A673 (cell line): ENCODE measurements at regions not wholly inside any gene's neighbourhood (a gene's known extent, or its start where the extent isn't known, plus 50 kb on each side); places are given as distances from the start of the nearest gene placed in this dataset.

Source experiments
- BruUV-seq: library from RNA; stranded (reverse); fragments of 400-500 nt; replicated peaks from 2 replicates; lab custom pipeline; 2021; lab: Mats Ljungman, UMichigan
- CTCF ChIA-PET: fragments of 300-600 bp; sonication (Branson Sonifier 250); formaldehyde crosslinking; loops from one replicate; lab custom pipeline; 2022; ENCODE audit warnings: antibody characterized with exemption; lab: Charles Lee
- POLR2A ChIA-PET: fragments of 300-600 bp; sonication (Branson Sonifier 250); formaldehyde crosslinking; loops from one replicate; lab custom pipeline; 2022; ENCODE audit warnings: antibody characterized with exemption; ENCODE audit not compliant: low non-redundant PET; lab: Charles Lee
- DNase-seq: peaks from one replicate; pipeline ENCODE4 v3.0.0-alpha.2; 2015; ENCODE audit warnings: low spot score
- H3K27ac ChIP-seq: fragments of 200-600 bp; sonication (generic); 2 replicates; pipeline ENCODE4 v1.5.1; 2016; ENCODE audit warnings: mixed run types, low read depth, mild to moderate bottlenecking, mixed read lengths, antibody characterized with exemption, low read length; ENCODE audit not compliant: poor library complexity, severe bottlenecking
- H3K27me3 ChIP-seq: fragments of 200-600 bp; sonication (generic); replicated peaks from 2 replicates; pipeline ENCODE4 v1.6.1; 2017; ENCODE audit warnings: mixed run types, low read depth, mild to moderate bottlenecking, mixed read lengths, antibody characterized with exemption, low read length; ENCODE audit not compliant: insufficient read depth, poor library complexity
- H3K36me3 ChIP-seq: fragments of 200-600 bp; sonication (generic); 2 replicates; pipeline ENCODE4 v1.6.1; 2016; ENCODE audit warnings: mixed run types, mild to moderate bottlenecking, mixed read lengths, antibody characterized with exemption, low read length; ENCODE audit not compliant: insufficient read depth, poor library complexity, severe bottlenecking
- H3K4me1 ChIP-seq: fragments of 200-600 bp; sonication (generic); 2 replicates; pipeline ENCODE4 v1.6.1; 2017; ENCODE audit warnings: mixed run types, mild to moderate bottlenecking, mixed read lengths, antibody characterized with exemption, low read length; ENCODE audit not compliant: insufficient read depth, poor library complexity, severe bottlenecking
- H3K4me3 ChIP-seq: fragments of 200-600 bp; sonication (generic); 2 replicates; pipeline ENCODE4 v1.5.1; 2016; ENCODE audit warnings: low read depth, mixed run types, mild to moderate bottlenecking, mixed read lengths, low read length; ENCODE audit not compliant: poor library complexity, severe bottlenecking
- H3K9me3 ChIP-seq: fragments of 200-600 bp; sonication (generic); 2 replicates; pipeline ENCODE4 v1.6.1; 2016; ENCODE audit warnings: mixed run types, low read depth, mild to moderate bottlenecking, mixed read lengths, antibody characterized with exemption, low read length; ENCODE audit not compliant: poor library complexity, severe bottlenecking
- EZH2 ChIP-seq: fragments of 200-600 bp; sonication (generic); IDR thresholded peaks from 2 replicates; pipeline ENCODE4 v1.6.1; 2017; ENCODE audit warnings: borderline replicate concordance, low read depth, mild to moderate bottlenecking, mixed read lengths, antibody characterized with exemption, low read length; ENCODE audit not compliant: poor library complexity, severe bottlenecking
- intact Hi-C: fragments of 100-400 bp; cut with micrococcal nuclease; formaldehyde crosslinking; loops from one replicate; pipeline ENCODE4 v1.10.0; 2022; ENCODE audit not compliant: unreplicated experiment
- TF ChIP-seq, protein P1 (sequence below): fragments of 300-800, 200-600 bp; sonication (generic); conservative IDR thresholded peaks from 2 replicates; pipeline ENCODE4 v1.5.1; 2017; ENCODE audit warnings: low read depth, mild to moderate bottlenecking, antibody characterized with exemption, low read length, moderate library complexity, mixed read lengths

DNA sequence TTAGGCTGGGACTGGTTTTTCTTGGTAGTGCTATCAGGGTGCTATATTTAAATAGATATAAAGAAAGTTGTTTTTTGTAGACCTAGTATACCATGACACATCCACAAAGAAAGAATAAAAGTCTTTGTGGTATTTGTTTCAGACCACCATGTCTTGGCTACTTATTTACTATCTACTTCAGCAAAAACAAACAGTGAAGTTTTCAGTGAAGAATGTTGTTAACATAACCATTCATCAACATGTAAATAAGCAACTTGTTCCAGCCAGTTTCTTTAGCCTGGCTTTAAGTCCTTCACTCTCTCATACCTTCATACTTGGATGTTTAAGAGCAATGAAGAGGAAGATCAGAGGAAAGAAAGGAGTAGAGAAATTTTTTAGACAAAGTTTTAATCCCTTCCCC, 624.1 kb downstream of the CD109 start:
- no peak overlapping the region for H3K27ac ChIP-seq
- no peaks in the 10 kb centered on the region for H3K36me3 ChIP-seq
- TF ChIP-seq, protein P1, sequence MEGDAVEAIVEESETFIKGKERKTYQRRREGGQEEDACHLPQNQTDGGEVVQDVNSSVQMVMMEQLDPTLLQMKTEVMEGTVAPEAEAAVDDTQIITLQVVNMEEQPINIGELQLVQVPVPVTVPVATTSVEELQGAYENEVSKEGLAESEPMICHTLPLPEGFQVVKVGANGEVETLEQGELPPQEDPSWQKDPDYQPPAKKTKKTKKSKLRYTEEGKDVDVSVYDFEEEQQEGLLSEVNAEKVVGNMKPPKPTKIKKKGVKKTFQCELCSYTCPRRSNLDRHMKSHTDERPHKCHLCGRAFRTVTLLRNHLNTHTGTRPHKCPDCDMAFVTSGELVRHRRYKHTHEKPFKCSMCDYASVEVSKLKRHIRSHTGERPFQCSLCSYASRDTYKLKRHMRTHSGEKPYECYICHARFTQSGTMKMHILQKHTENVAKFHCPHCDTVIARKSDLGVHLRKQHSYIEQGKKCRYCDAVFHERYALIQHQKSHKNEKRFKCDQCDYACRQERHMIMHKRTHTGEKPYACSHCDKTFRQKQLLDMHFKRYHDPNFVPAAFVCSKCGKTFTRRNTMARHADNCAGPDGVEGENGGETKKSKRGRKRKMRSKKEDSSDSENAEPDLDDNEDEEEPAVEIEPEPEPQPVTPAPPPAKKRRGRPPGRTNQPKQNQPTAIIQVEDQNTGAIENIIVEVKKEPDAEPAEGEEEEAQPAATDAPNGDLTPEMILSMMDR: no peak
- no peak for TF ChIP-seq EZH2
- intact Hi-C loops: no loop called here
- BruUV-seq: no TSS peak
- H3K4me1 ChIP-seq: no peaks in the 10 kb centered on the region
- no peaks in the 10 kb centered on the region for H3K27me3 ChIP-seq
- POLR2A ChIA-PET: no interaction called here
- CTCF ChIA-PET: no interaction called here
- H3K9me3 ChIP-seq: no peaks in the 10 kb centered on the region
- no peak for DNase-seq
- H3K4me3 ChIP-seq: no peak overlapping the region

DNA sequence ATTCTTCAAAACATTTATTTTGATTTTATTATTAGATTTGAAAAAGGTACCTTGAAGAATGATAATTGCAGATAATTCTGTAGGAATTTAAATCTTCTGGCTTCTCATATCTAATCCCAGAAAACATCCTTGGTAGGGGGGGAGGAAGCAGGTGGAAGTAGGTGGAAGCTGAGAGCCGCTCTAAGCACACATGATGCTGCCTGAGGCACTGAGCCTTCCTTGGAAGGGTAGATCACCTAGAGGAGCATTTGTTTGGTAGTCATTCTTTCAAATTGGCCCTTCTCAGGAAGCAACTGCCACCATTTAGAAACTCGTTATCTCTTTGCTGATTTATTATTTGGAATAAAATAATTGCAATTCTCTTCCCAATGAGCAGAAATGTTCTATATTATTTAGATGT, 623.3 kb downstream of the CD109 start:
- no peak for TF ChIP-seq EZH2
- TF ChIP-seq, protein P1: no peak
- Histone ChIP-seq H3K27ac (no peak overlapping the region), H3K4me3 (no peak overlapping the region), H3K9me3 (no peaks in the 10 kb centered on the region), H3K4me1 (no peaks in the 10 kb centered on the region), H3K36me3 (no peaks in the 10 kb centered on the region), H3K27me3 (no peaks in the 10 kb centered on the region)
- DNase-seq: no peak
- ChIA-PET CTCF (no interaction called here), POLR2A (no interaction called here)
- BruUV-seq: no TSS peak
- intact Hi-C loops: no loop called here

DNA sequence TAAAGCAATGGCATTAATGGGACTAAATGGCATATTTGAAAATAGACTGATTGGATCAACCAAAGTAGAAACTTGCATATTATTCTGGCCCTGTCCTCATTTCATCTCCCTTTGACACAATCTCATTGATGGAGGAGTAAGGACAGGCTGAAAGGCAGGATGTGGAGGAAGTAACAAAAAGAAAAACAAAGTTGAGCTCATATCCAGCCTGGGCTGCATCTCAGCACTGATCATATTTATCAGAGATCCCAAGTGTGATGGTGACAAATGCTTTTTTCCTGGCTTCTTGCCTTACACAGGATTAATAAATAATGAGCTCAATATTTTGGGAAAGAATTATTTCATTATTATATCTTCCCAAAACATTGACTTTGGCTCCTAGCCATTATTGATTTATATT, 622.7 kb downstream of the CD109 start:
- BruUV-seq: no TSS peak
- H3K36me3 ChIP-seq: no peaks in the 10 kb centered on the region
- TF ChIP-seq, protein P1: no peak
- no peak for TF ChIP-seq EZH2
- ChIA-PET CTCF (no interaction called here), POLR2A (no interaction called here)
- DNase-seq: no peak
- no peak overlapping the region for H3K27ac ChIP-seq
- H3K4me1 ChIP-seq: no peaks in the 10 kb centered on the region
- intact Hi-C loops: no loop called here
- H3K9me3 ChIP-seq: no peaks in the 10 kb centered on the region
- no peak overlapping the region for H3K4me3 ChIP-seq
- H3K27me3 ChIP-seq: no peaks in the 10 kb centered on the region
